ENCODE measurements at regions not wholly inside any gene's neighbourhood (a gene's known extent, or its start where the extent isn't known, plus 50 kb on each side); places are given as distances from the start of the nearest gene placed in this dataset.

- no peaks in the 10 kb centered on the region for H3K4me1 Mint-ChIP-seq
- no peak overlapping the region for H3K4me3 Mint-ChIP-seq
- H3K27me3 Mint-ChIP-seq, result no peaks in the 10 kb centered on the region
- no peak for DNase-seq
- H3K27ac Mint-ChIP-seq, result no peak overlapping the region
- H3K9me3 Mint-ChIP-seq, result peaks cover 0 to 22% (median 6%) of the 10 kb centered on the region in 7 donors
- H3K36me3 Mint-ChIP-seq, result no peaks in the 10 kb centered on the region
- ATAC-seq (ENCODE audit: low read depth in 2 of 2), result no peak
Observed at GRCh38 chr5:2614571-2614970, 136.9 kb downstream of the IRX2 start.

GRCh38 chr5:2611659-2612058, 139.8 kb downstream of the IRX2 start:
- Mint-ChIP-seq H3K27me3 (no peaks in the 10 kb centered on the region), H3K36me3 (no peaks in the 10 kb centered on the region), H3K4me1 (peaks cover 0 to 4% (median 0%) of the 10 kb centered on the region in 3 donors), H3K27ac (no peak overlapping the region), H3K4me3 (no peak overlapping the region), H3K9me3 (peaks cover 0 to 22% (median 9%) of the 10 kb centered on the region in 7 donors)
- ATAC-seq (ENCODE audit: low read depth in 2 of 2), result no peak
- no peak for DNase-seq

GRCh38 chr5:2610986-2611385, 140.5 kb downstream of the IRX2 start:
- no peaks in the 10 kb centered on the region for H3K27me3 Mint-ChIP-seq
- ATAC-seq (ENCODE audit: low read depth in 2 of 2), result no peak
- DNase-seq, result no peak
- no peak overlapping the region for H3K4me3 Mint-ChIP-seq
- peaks cover 0 to 18% (median 9%) of the 10 kb centered on the region in 7 donors for H3K9me3 Mint-ChIP-seq
- no peaks in the 10 kb centered on the region for H3K36me3 Mint-ChIP-seq
- H3K27ac Mint-ChIP-seq, result no peak overlapping the region
- H3K4me1 Mint-ChIP-seq, result peaks cover 0 to 4% (median 0%) of the 10 kb centered on the region in 3 donors

GRCh38 chr5:2608391-2608790, 143.1 kb downstream of the IRX2 start:
- peaks cover 0 to 4% (median 0%) of the 10 kb centered on the region in 3 donors for H3K4me1 Mint-ChIP-seq
- H3K9me3 Mint-ChIP-seq, result peaks cover 0 to 8% (median 5%) of the 10 kb centered on the region in 7 donors
- H3K27me3 Mint-ChIP-seq, result no peaks in the 10 kb centered on the region
- no peak overlapping the region for H3K27ac Mint-ChIP-seq
- no peak overlapping the region for H3K4me3 Mint-ChIP-seq
- ATAC-seq (ENCODE audit: low read depth in 2 of 2) (no peak), DNase-seq (no peak)
- H3K36me3 Mint-ChIP-seq, result no peaks in the 10 kb centered on the region

- Mint-ChIP-seq H3K27ac (no peak overlapping the region), H3K4me3 (no peak overlapping the region)
Observed at GRCh38 chr5:2607598-2607997, 143.9 kb downstream of the IRX2 start.

GRCh38 chr5:2603272-2603575, 148.3 kb downstream of the IRX2 start:
- no peak for DNase-seq
- H3K4me1 Mint-ChIP-seq, result no peaks in the 10 kb centered on the region
- no peak for ATAC-seq (ENCODE audit: low read depth in 2 of 2)
- no peaks in the 10 kb centered on the region for H3K27me3 Mint-ChIP-seq
- H3K27ac Mint-ChIP-seq, result peak overlapping the region in 1 of 6 donors; percentile 6
- H3K36me3 Mint-ChIP-seq, result no peaks in the 10 kb centered on the region
- no peak overlapping the region for H3K4me3 Mint-ChIP-seq
- H3K9me3 Mint-ChIP-seq, result peaks cover 0 to 9% (median 3%) of the 10 kb centered on the region in 7 donors

More at GRCh38 chr5:2607598-2607997, 143.9 kb downstream of the IRX2 start:
- H3K36me3 Mint-ChIP-seq, result no peaks in the 10 kb centered on the region
- peaks cover 0 to 4% (median 0%) of the 10 kb centered on the region in 3 donors for H3K4me1 Mint-ChIP-seq
- DNase-seq (no peak), ATAC-seq (ENCODE audit: low read depth in 2 of 2) (no peak)
- H3K27me3 Mint-ChIP-seq, result no peaks in the 10 kb centered on the region
- peaks cover 0 to 8% (median 5%) of the 10 kb centered on the region in 7 donors for H3K9me3 Mint-ChIP-seq

GRCh38 chr5:2602451-2603271, 148.8 kb downstream of the IRX2 start:
- H3K27ac Mint-ChIP-seq, result no peak overlapping the region
- DNase-seq (no peak), ATAC-seq (ENCODE audit: low read depth in 2 of 2) (no peak)
- no peaks in the 10 kb centered on the region for H3K36me3 Mint-ChIP-seq
- H3K4me1 Mint-ChIP-seq, result no peaks in the 10 kb centered on the region
- H3K4me3 Mint-ChIP-seq, result no peak overlapping the region
- peaks cover 0 to 9% (median 3%) of the 10 kb centered on the region in 7 donors for H3K9me3 Mint-ChIP-seq
- no peaks in the 10 kb centered on the region for H3K27me3 Mint-ChIP-seq

GRCh38 chr5:2598503-2598902, 153.0 kb downstream of the IRX2 start:
- ATAC-seq (ENCODE audit: low read depth in 2 of 2) (no peak), DNase-seq (no peak)
- Mint-ChIP-seq H3K4me1 (no peaks in the 10 kb centered on the region), H3K4me3 (no peak overlapping the region), H3K36me3 (no peaks in the 10 kb centered on the region), H3K27ac (no peak overlapping the region), H3K9me3 (peaks cover 0 to 11% (median 3%) of the 10 kb centered on the region in 7 donors), H3K27me3 (no peaks in the 10 kb centered on the region)

GRCh38 chr5:2594701-2595100, 156.8 kb downstream of the IRX2 start:
- ATAC-seq (ENCODE audit: low read depth in 2 of 2) (no peak), DNase-seq (no peak)
- H3K36me3 Mint-ChIP-seq, result no peaks in the 10 kb centered on the region
- no peak overlapping the region for H3K4me3 Mint-ChIP-seq
- no peak overlapping the region for H3K27ac Mint-ChIP-seq
- H3K4me1 Mint-ChIP-seq, result no peaks in the 10 kb centered on the region
- no peaks in the 10 kb centered on the region for H3K27me3 Mint-ChIP-seq
- H3K9me3 Mint-ChIP-seq, result peaks cover 0 to 4% (median 2%) of the 10 kb centered on the region in 7 donors

- Mint-ChIP-seq H3K36me3 (no peaks in the 10 kb centered on the region), H3K4me3 (no peak overlapping the region), H3K27ac (no peak overlapping the region), H3K9me3 (peaks cover 0 to 4% (median 2%) of the 10 kb centered on the region in 7 donors), H3K27me3 (no peaks in the 10 kb centered on the region), H3K4me1 (no peaks in the 10 kb centered on the region)
- no peak for ATAC-seq (ENCODE audit: low read depth in 2 of 2)
- DNase-seq, result no peak
Observed at GRCh38 chr5:2592766-2593165, 158.7 kb downstream of the IRX2 start.

GRCh38 chr5:2591777-2592453, 159.6 kb downstream of the IRX2 start:
- ATAC-seq (ENCODE audit: low read depth in 2 of 2) (no peak), DNase-seq (no peak)
- no peaks in the 10 kb centered on the region for H3K27me3 Mint-ChIP-seq
- no peaks in the 10 kb centered on the region for H3K36me3 Mint-ChIP-seq
- no peaks in the 10 kb centered on the region for H3K4me1 Mint-ChIP-seq
- no peak overlapping the region for H3K27ac Mint-ChIP-seq
- H3K4me3 Mint-ChIP-seq, result no peak overlapping the region
- H3K9me3 Mint-ChIP-seq, result peaks cover 0 to 4% (median 2%) of the 10 kb centered on the region in 7 donors

- Mint-ChIP-seq H3K4me1 (no peaks in the 10 kb centered on the region), H3K9me3 (peaks cover 0 to 6% (median 0%) of the 10 kb centered on the region in 7 donors), H3K27ac (peak overlapping the region in 1 of 6 donors; percentile 7), H3K36me3 (no peaks in the 10 kb centered on the region), H3K4me3 (no peak overlapping the region), H3K27me3 (no peaks in the 10 kb centered on the region)
- ATAC-seq (ENCODE audit: low read depth in 2 of 2), result no peak
- no peak for DNase-seq
Observed at GRCh38 chr5:2588850-2589501, 162.5 kb downstream of the IRX2 start.

GRCh38 chr5:2587189-2588031, 164.1 kb downstream of the IRX2 start:
- no peak for DNase-seq

More at GRCh38 chr5:2587189-2588031, 164.1 kb downstream of the IRX2 start:
- no peaks in the 10 kb centered on the region for H3K27me3 Mint-ChIP-seq
- H3K4me1 Mint-ChIP-seq, result no peaks in the 10 kb centered on the region
- no peak overlapping the region for H3K27ac Mint-ChIP-seq
- no peaks in the 10 kb centered on the region for H3K36me3 Mint-ChIP-seq
- no peak overlapping the region for H3K4me3 Mint-ChIP-seq
- peaks cover 0 to 6% (median 0%) of the 10 kb centered on the region in 7 donors for H3K9me3 Mint-ChIP-seq
- ATAC-seq (ENCODE audit: low read depth in 2 of 2), result no peak
